GM23248 (cell line): ENCODE measurements at regions not wholly inside any gene's neighbourhood (a gene's known extent, or its start where the extent isn't known, plus 50 kb on each side); places are given as distances from the start of the nearest gene placed in this dataset.

Experiments
- EZH2 ChIP-seq: fragments of 200-600 bp; sonication (generic); IDR thresholded peaks from 2 replicates; pipeline ENCODE4 v1.6.1; 2018; ENCODE audit warnings: antibody characterized with exemption, mild to moderate bottlenecking; ENCODE audit not compliant: insufficient read depth, poor library complexity, severe bottlenecking
- EZH2phosphoT487 ChIP-seq: fragments of 200-600 bp; sonication (generic); IDR thresholded peaks from 2 replicates; pipeline ENCODE4 v1.6.1; 2018; ENCODE audit warnings: antibody characterized with exemption, moderate library complexity, mild to moderate bottlenecking, low read depth; ENCODE audit not compliant: insufficient read depth

DNA sequence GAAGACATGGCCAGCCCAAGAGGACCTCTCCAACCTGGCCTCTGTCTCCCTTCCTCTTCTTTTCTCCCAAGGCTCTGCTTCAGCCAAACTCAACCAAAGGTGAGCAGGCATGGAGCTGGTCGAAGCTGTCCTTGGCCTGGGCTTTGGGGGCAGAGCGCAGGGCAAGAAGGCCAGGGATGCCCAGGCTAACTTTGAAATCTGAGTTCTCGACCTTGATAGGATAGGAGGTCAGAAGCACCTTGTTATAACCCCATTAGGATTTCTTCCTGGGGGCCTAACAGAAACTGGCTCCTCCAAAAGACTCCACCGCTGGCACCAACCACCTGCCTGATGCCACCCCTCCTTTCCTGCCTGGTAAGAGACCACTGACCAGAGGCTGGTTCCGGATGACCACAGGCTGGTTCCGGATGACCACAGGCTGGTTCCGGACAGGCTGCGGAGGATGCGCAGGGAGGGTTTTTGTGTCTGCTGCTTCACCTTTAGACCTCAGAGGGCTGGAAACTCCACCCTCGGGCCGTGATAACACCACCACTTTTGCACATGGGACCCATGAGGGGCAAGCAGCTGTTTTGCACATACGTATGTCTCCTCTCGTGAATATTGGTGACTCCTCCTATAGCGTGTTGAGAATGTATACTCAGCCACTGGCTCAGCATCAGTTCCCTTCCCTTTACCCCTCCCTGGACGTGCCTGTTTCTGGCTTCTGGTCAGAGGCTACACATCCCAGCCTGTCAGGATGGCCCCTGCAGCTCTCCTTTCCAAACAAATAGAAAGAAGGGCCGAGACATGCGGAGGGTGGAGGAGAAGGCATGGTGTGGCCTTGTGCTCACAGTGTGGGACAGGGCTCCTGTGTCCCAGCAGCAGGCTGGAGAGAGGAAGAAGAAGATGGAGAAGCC is 140.1 kb downstream of the DNAJB6 start:
- TF ChIP-seq EZH2: no peak
- no peak for TF ChIP-seq EZH2phosphoT487
